K562 (cell line): ENCODE measurements at regions not wholly inside any gene's neighbourhood (a gene's known extent, or its start where the extent isn't known, plus 50 kb on each side); places are given as distances from the start of the nearest gene placed in this dataset.

Experiments
- ARHGAP35 ChIP-seq: fragments of 450-650 bp; IDR thresholded peaks from 2 replicates; pipeline ENCODE4 v1.6.1; 2018; ENCODE audit not compliant: partially characterized antibody
- CBX1 ChIP-seq: sonication (generic); IDR thresholded peaks from 2 replicates; pipeline ENCODE4 v1.6.1; 2016; ENCODE audit warnings: antibody characterized with exemption, low read depth, mild to moderate bottlenecking
- ELF1 ChIP-seq: fragments of 200-800 bp; sonication (Bioruptor generic); IDR thresholded peaks from 2 replicates; pipeline ENCODE4 v1.6.1; 2016; ENCODE audit warnings: missing genetic modification characterization, missing compliant biosample characterization
- OTX1 ChIP-seq: fragments of 450-650 bp; formaldehyde crosslinking; IDR thresholded peaks from 2 replicates; pipeline ENCODE4 v1.4.0; 2022; ENCODE audit warnings: mild to moderate bottlenecking
- RBM34 ChIP-seq: fragments of 200-400 bp; formaldehyde crosslinking; IDR thresholded peaks from 2 replicates; pipeline ENCODE4 v1.6.1; 2018; ENCODE audit warnings: low read length, borderline replicate concordance; ENCODE audit not compliant: insufficient read depth
- RHOXF2B ChIP-seq: fragments of 250-450 bp; sonication (Bioruptor Pico); conservative IDR thresholded peaks from 2 replicates; pipeline ENCODE4 v1.5.1; 2021
- SRF ChIP-seq, 2 experiments: fragments of 250-450, 450-650 bp in 1 of 2; sonication (Bioruptor Pico) in 1 of 2; sonication (generic) in 1 of 2; formaldehyde crosslinking; IDR thresholded peaks; 2 replicates each; pipeline versions ENCODE4 v1.5.0 to v1.5.1; 2020 to 2022; ENCODE audit warnings: mild to moderate bottlenecking in 1 of 2, missing genetic modification reagents in 1 of 2
- TOE1 ChIP-seq, 2 experiments: fragments of 450-650 bp in 1 of 2; sonication (generic) in 1 of 2; formaldehyde crosslinking in 1 of 2; IDR thresholded peaks; 2 replicates each; pipeline versions ENCODE4 v1.7.1 to v1.8.0; 2016 to 2022; ENCODE audit warnings: borderline replicate concordance in 2 of 2, mild to moderate bottlenecking in 2 of 2, antibody characterized with exemption in 1 of 2, inconsistent platforms in 1 of 2, low read depth in 1 of 2, missing genetic modification reagents in 1 of 2, moderate library complexity in 1 of 2
- YY1 ChIP-seq, 3 experiments: IDR thresholded peaks; 2 replicates each; pipeline ENCODE4 v1.6.1; 2011; ENCODE audit warnings: low read length in 2 of 3, mild to moderate bottlenecking in 2 of 3, moderate library complexity in 2 of 3, borderline replicate concordance in 1 of 3, control low read depth in 1 of 3, low read depth in 1 of 3; ENCODE audit not compliant: insufficient read depth in 3 of 3, insufficient replicate concordance in 2 of 3, control insufficient read depth in 1 of 3, insufficient read length in 1 of 3; ENCODE audit errors: extremely low read depth in 1 of 3
- ZNF408 ChIP-seq: fragments of 250-450 bp; sonication (Bioruptor Pico); IDR thresholded peaks from 2 replicates; pipeline ENCODE4 v1.4.0; 2020; ENCODE audit warnings: low read depth, mild to moderate bottlenecking, moderate library complexity
- ZNF431 ChIP-seq: sonication (generic); formaldehyde crosslinking; IDR thresholded peaks from 2 replicates; pipeline ENCODE4 v1.8.0; 2022; ENCODE audit warnings: mild to moderate bottlenecking, missing genetic modification reagents
- ZNF583 ChIP-seq: fragments of 250-450 bp; sonication (Bioruptor Pico); IDR thresholded peaks from 2 replicates; pipeline ENCODE4 v1.4.0; 2020
- ZNF766 ChIP-seq: fragments of 200-800 bp; sonication (Bioruptor generic); conservative IDR thresholded peaks from 2 replicates; pipeline ENCODE4 v1.6.1; 2016; ENCODE audit warnings: missing genetic modification characterization, missing compliant biosample characterization
- TF ChIP-seq, protein P1 (sequence below), 2 experiments: fragments of 450-650 bp; IDR thresholded peaks; 2 replicates each; pipeline ENCODE4 v1.6.1; 2018; ENCODE audit warnings: mild to moderate bottlenecking in 2 of 2, low read depth in 1 of 2; ENCODE audit not compliant: partially characterized antibody in 2 of 2
- TF ChIP-seq, protein P2 (sequence below): fragments of 250-450 bp; sonication (Bioruptor Pico); IDR thresholded peaks from 2 replicates; pipeline ENCODE4 v1.8.0; 2021; ENCODE audit warnings: moderate library complexity, mild to moderate bottlenecking, inconsistent platforms

DNA sequence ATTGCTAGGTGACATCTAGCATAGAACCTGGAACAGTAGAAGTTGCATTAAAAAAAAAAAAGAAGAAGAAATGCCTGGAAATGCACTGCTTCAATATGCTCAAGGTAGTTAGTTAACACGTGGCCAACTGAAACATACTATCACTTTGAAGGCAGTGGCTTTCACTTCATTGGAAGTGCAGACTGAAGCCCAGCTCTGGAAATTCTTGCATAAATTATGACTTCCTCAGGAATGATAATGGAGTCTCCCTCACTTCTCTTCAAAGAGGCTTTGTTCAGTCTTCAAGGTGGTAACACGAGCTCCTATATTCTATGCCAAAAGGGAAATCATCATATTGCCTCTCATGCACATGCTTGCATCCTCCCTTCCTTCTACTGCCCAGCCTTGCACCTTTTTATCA, 715.9 kb upstream of the API5 start (continued):
- TF ChIP-seq TOE1 (IDR thresholded peaks at IDR 0.05; ENCODE audit: borderline replicate concordance) (no peak), TOE1 (CRISPR knock-in tag; IDR thresholded peaks at IDR 0.05; ENCODE audit: borderline replicate concordance, low read depth) (no peak), YY1 (IDR thresholded peaks at IDR 0.05; ENCODE audit: borderline replicate concordance in 1 of 3, control insufficient read depth in 1 of 3, extremely low read depth in 1 of 3, insufficient read depth in 3 of 3, insufficient read length in 1 of 3, insufficient replicate concordance in 2 of 3, low read depth in 1 of 3, low read length in 2 of 3) (no peak), ZNF431 (no peak), ARHGAP35 (no peak), CBX1 (no peak), ZNF766 (CRISPR knock-in tag) (no peak), SRF (CRISPR knock-in tag; IDR thresholded peaks at IDR 0.05) (no peak), ZNF408 (no peak), ZNF583 (CRISPR knock-in tag) (no peak), RBM34 (no peak), ELF1 (tag) (no peak), RHOXF2B (CRISPR knock-in tag) (no peak), OTX1 (no peak)
- TF ChIP-seq, protein P1, sequence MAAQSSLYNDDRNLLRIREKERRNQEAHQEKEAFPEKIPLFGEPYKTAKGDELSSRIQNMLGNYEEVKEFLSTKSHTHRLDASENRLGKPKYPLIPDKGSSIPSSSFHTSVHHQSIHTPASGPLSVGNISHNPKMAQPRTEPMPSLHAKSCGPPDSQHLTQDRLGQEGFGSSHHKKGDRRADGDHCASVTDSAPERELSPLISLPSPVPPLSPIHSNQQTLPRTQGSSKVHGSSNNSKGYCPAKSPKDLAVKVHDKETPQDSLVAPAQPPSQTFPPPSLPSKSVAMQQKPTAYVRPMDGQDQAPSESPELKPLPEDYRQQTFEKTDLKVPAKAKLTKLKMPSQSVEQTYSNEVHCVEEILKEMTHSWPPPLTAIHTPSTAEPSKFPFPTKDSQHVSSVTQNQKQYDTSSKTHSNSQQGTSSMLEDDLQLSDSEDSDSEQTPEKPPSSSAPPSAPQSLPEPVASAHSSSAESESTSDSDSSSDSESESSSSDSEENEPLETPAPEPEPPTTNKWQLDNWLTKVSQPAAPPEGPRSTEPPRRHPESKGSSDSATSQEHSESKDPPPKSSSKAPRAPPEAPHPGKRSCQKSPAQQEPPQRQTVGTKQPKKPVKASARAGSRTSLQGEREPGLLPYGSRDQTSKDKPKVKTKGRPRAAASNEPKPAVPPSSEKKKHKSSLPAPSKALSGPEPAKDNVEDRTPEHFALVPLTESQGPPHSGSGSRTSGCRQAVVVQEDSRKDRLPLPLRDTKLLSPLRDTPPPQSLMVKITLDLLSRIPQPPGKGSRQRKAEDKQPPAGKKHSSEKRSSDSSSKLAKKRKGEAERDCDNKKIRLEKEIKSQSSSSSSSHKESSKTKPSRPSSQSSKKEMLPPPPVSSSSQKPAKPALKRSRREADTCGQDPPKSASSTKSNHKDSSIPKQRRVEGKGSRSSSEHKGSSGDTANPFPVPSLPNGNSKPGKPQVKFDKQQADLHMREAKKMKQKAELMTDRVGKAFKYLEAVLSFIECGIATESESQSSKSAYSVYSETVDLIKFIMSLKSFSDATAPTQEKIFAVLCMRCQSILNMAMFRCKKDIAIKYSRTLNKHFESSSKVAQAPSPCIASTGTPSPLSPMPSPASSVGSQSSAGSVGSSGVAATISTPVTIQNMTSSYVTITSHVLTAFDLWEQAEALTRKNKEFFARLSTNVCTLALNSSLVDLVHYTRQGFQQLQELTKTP (IDR thresholded peaks at IDR 0.05; ENCODE audit: low read depth in 1 of 2, partially characterized antibody in 2 of 2) = no peak
- TF ChIP-seq, protein P2, sequence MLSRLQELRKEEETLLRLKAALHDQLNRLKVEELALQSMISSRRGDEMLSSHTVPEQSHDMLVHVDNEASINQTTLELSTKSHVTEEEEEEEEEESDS (CRISPR knock-in tag) = no peak
